ENCODE measurements at regions not wholly inside any gene's neighbourhood (a gene's known extent, or its start where the extent isn't known, plus 50 kb on each side); places are given as distances from the start of the nearest gene placed in this dataset.

DNA sequence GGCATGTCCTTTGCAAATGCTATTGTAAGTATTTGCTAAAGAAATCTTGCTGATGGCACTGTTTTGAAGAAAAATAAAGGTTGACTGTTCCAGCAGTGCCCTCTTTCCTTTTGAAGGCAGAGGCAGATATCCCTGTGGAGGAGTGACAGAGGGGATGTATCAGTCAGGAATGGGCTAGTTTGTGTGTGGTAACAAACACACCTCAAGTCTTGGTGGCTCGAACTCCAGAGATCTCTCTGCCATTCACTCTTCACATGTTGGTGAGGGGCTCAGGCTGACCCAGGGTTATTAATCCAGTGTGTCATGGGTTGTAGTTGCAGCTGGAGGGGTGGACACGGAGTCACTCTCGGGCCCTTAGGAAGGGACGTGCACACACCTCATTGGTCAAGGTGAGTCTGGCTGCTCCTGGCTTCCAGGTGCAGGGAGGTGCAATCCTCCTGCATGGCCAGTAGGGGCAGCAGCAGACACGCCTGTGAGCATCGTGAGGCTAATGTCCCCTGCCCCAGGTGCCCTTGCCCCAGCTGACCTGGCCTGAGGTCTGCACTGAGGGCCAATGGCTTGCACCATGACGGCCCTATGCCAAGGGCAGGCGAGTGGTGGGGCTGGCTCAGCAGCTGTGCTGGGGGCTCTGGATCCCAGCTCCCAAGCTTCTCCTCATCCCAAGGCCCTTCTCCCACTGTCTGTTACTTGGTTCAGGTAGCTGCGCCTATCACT is 146.5 kb downstream of the ASB1 start:
- H3K4ac ChIP-seq (ENCODE audit: low read depth, low read length), result no peak overlapping the region
- H4K8ac ChIP-seq (ENCODE audit: low read depth, low read length), result no peak overlapping the region
- H4K12ac ChIP-seq (ENCODE audit: low read depth, low read length), result no peak overlapping the region
- no peak overlapping the region for H3K14ac ChIP-seq (ENCODE audit: low read length)
- no peaks in the 10 kb centered on the region for H3K27me3 ChIP-seq (ENCODE audit: insufficient read depth, low read length)
- no peak overlapping the region for H3K9ac ChIP-seq (ENCODE audit: low read length)
- no peaks in the 10 kb centered on the region for H3K79me1 ChIP-seq (ENCODE audit: low read length)
- H2BK5ac ChIP-seq (ENCODE audit: low read depth, low read length, poor library complexity), result no peak overlapping the region
- H2AFZ ChIP-seq (ENCODE audit: insufficient read depth, low read length, poor library complexity), result no peak overlapping the region
- no peak overlapping the region for H3K18ac ChIP-seq (ENCODE audit: low read length)
- H3K27ac ChIP-seq (ENCODE audit: low read depth, low read length), result no peak overlapping the region
- no peak overlapping the region for H4K91ac ChIP-seq (ENCODE audit: low read depth, low read length)
- peak in 1 of 2 donors; percentile 49 for DNase-seq
- no peak overlapping the region for H3K23ac ChIP-seq (ENCODE audit: low read length)
- no peak overlapping the region for H3K4me3 ChIP-seq (ENCODE audit: low read depth, low read length)
- no peak overlapping the region for H2BK12ac ChIP-seq (ENCODE audit: low read length)
- H2AK5ac ChIP-seq (ENCODE audit: low read length), result no peak overlapping the region
- peaks cover 5% of the 10 kb centered on the region for H3K9me3 ChIP-seq (ENCODE audit: insufficient read depth, low read depth, low read length)
- no peaks in the 10 kb centered on the region for H3K4me1 ChIP-seq (ENCODE audit: control insufficient read depth in 1 of 2, insufficient read depth in 2 of 2, low read length in 2 of 2)
- no peaks in the 10 kb centered on the region for H3K79me2 ChIP-seq (ENCODE audit: control insufficient read depth, insufficient read depth, low read length, poor library complexity)
- H3K4me2 ChIP-seq (ENCODE audit: low read length), result no peak overlapping the region
- WGBS (ENCODE audit: extremely low coverage, insufficient coverage, insufficient read length), result no CpG with 5 or more reads among the region's 9 CpGs
- no peaks in the 10 kb centered on the region for H3K36me3 ChIP-seq (ENCODE audit: control insufficient read depth in 1 of 2, insufficient read depth in 2 of 2, low read length in 2 of 2)
- H2BK120ac ChIP-seq (ENCODE audit: insufficient read depth, low read length, poor library complexity), result no peak overlapping the region

DNA sequence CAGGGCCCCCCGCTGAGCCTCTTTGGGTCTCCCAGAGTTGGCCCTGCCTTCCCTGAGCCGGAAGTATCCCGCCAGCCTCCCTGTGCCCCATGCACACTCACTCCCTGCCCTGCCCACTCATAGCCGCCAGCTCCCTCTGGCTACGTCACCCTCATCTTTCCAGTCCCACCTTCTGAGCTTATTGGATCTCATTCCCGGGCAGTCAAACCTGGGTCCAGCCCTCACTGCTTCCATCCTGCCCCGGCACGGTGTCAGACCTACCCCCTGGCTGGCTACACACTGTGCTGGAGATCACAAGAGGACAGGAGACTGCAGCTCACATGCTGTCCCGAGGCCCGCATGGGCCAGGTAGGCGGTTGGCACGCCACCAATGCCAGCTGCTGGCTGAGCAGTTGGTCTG is 147.2 kb downstream of the ASB1 start:
- H3K4me2 ChIP-seq (ENCODE audit: low read length), result no peak overlapping the region
- H3K14ac ChIP-seq (ENCODE audit: low read length), result no peak overlapping the region
- H3K9ac ChIP-seq (ENCODE audit: low read length), result no peak overlapping the region
- H2AFZ ChIP-seq (ENCODE audit: insufficient read depth, low read length, poor library complexity), result no peak overlapping the region
- H4K8ac ChIP-seq (ENCODE audit: low read depth, low read length), result no peak overlapping the region
- H3K4me1 ChIP-seq (ENCODE audit: control insufficient read depth in 1 of 2, insufficient read depth in 2 of 2, low read length in 2 of 2), result no peaks in the 10 kb centered on the region
- H4K12ac ChIP-seq (ENCODE audit: low read depth, low read length), result no peak overlapping the region
- H3K36me3 ChIP-seq (ENCODE audit: control insufficient read depth in 1 of 2, insufficient read depth in 2 of 2, low read length in 2 of 2), result no peaks in the 10 kb centered on the region
- no peaks in the 10 kb centered on the region for H3K79me1 ChIP-seq (ENCODE audit: low read length)
- no peak overlapping the region for H3K4me3 ChIP-seq (ENCODE audit: low read depth, low read length)
- H3K27ac ChIP-seq (ENCODE audit: low read depth, low read length), result no peak overlapping the region
- H3K4ac ChIP-seq (ENCODE audit: low read depth, low read length), result no peak overlapping the region
- H3K23ac ChIP-seq (ENCODE audit: low read length), result no peak overlapping the region
- peaks cover 8% of the 10 kb centered on the region for H3K9me3 ChIP-seq (ENCODE audit: insufficient read depth, low read depth, low read length)
- WGBS (ENCODE audit: extremely low coverage, insufficient coverage, insufficient read length), result no CpG with 5 or more reads among the region's 12 CpGs
- no peak for DNase-seq
- H2BK12ac ChIP-seq (ENCODE audit: low read length), result no peak overlapping the region
- H3K27me3 ChIP-seq (ENCODE audit: insufficient read depth, low read length), result no peaks in the 10 kb centered on the region
- no peak overlapping the region for H4K91ac ChIP-seq (ENCODE audit: low read depth, low read length)
- no peak overlapping the region for H2AK5ac ChIP-seq (ENCODE audit: low read length)
- H3K18ac ChIP-seq (ENCODE audit: low read length), result no peak overlapping the region
- H2BK120ac ChIP-seq (ENCODE audit: insufficient read depth, low read length, poor library complexity), result no peak overlapping the region
- H3K79me2 ChIP-seq (ENCODE audit: control insufficient read depth, insufficient read depth, low read length, poor library complexity), result no peaks in the 10 kb centered on the region
- H2BK5ac ChIP-seq (ENCODE audit: low read depth, low read length, poor library complexity), result no peak overlapping the region

DNA sequence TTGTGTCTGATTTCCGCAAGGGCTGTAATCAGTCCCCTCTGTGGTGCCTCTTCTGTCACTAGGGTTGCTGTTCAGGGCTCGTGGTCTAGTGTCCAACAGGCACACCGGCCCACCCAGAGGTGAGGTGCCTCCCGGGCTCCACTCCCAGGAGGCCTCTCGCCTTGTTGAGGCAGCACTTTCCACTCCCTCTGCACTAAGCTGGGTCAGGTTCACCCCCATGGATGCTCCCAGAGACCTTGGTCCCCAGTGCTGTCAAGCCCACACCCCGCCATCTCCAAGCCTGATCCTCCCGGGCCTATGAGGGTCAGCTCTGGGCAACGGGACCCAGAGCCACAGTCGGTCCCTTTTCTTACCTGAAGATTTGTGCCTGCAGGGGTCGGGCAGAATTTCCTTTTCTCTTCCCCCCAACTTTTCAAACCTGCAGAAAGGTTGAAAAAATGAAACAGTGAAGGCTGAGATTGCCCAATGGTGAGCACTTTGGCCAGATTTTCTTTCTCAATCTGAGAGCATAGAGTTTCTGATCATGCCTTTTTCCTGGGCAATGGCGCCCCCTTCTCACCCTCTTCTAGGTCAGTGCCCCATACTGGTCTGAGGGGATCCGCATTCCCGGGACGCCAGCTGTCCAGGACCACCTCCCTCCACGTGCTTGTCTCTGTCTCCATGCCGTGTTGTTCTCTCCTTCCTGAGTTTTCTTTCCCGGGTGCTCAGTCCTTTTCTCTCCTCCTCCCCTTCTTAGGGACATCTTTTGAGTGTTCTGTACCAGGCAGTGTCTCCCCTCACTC is 148.0 kb downstream of the ASB1 start:
- H4K8ac ChIP-seq (ENCODE audit: low read depth, low read length), result no peak overlapping the region
- H3K36me3 ChIP-seq (ENCODE audit: control insufficient read depth in 1 of 2, insufficient read depth in 2 of 2, low read length in 2 of 2), result no peaks in the 10 kb centered on the region
- no peak overlapping the region for H2AFZ ChIP-seq (ENCODE audit: insufficient read depth, low read length, poor library complexity)
- no peak overlapping the region for H3K27ac ChIP-seq (ENCODE audit: low read depth, low read length)
- no peak overlapping the region for H3K4me3 ChIP-seq (ENCODE audit: low read depth, low read length)
- H3K9me3 ChIP-seq (ENCODE audit: insufficient read depth, low read depth, low read length), result peaks cover 8% of the 10 kb centered on the region
- no peaks in the 10 kb centered on the region for H3K4me1 ChIP-seq (ENCODE audit: control insufficient read depth in 1 of 2, insufficient read depth in 2 of 2, low read length in 2 of 2)
- WGBS (ENCODE audit: extremely low coverage, insufficient coverage, insufficient read length), result no CpG with 5 or more reads among the region's 17 CpGs
- no peak overlapping the region for H3K14ac ChIP-seq (ENCODE audit: low read length)
- H3K79me2 ChIP-seq (ENCODE audit: control insufficient read depth, insufficient read depth, low read length, poor library complexity), result no peaks in the 10 kb centered on the region
- H3K4me2 ChIP-seq (ENCODE audit: low read length), result no peak overlapping the region
- H2BK12ac ChIP-seq (ENCODE audit: low read length), result no peak overlapping the region
- H3K4ac ChIP-seq (ENCODE audit: low read depth, low read length), result no peak overlapping the region
- no peak overlapping the region for H3K9ac ChIP-seq (ENCODE audit: low read length)
- DNase-seq, result no peak
- H3K27me3 ChIP-seq (ENCODE audit: insufficient read depth, low read length), result no peaks in the 10 kb centered on the region
- H2BK120ac ChIP-seq (ENCODE audit: insufficient read depth, low read length, poor library complexity), result no peak overlapping the region
- no peaks in the 10 kb centered on the region for H3K79me1 ChIP-seq (ENCODE audit: low read length)
- H4K91ac ChIP-seq (ENCODE audit: low read depth, low read length), result no peak overlapping the region
- no peak overlapping the region for H3K23ac ChIP-seq (ENCODE audit: low read length)
- H2AK5ac ChIP-seq (ENCODE audit: low read length), result no peak overlapping the region
- H2BK5ac ChIP-seq (ENCODE audit: low read depth, low read length, poor library complexity), result no peak overlapping the region
- no peak overlapping the region for H4K12ac ChIP-seq (ENCODE audit: low read depth, low read length)
- no peak overlapping the region for H3K18ac ChIP-seq (ENCODE audit: low read length)

DNA sequence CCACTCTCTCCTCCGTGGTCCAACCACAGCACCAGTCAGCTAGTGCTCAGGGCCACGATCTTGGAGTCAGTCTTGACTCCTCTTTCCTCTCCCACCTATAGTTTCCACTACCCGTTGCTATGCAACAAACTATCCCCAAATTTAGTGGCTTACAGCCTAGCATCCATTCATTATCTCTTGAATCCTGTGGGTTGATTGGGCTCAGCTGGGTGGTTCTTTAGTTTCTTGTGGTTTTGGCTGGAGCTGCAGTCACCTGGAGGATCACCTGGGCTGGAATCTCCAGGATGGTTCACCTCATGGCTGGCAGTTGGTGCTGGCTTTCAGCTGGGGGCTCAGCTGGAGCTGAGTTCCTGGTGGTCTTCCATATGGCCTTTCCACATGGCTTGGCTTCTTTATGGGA is 149.9 kb downstream of the ASB1 start:
- H2AK5ac ChIP-seq (ENCODE audit: low read length), result no peak overlapping the region
- peaks cover 7% of the 10 kb centered on the region for H3K9me3 ChIP-seq (ENCODE audit: insufficient read depth, low read depth, low read length)

More for the DNA sequence above, 149.9 kb downstream of the ASB1 start:
- H2BK5ac ChIP-seq (ENCODE audit: low read depth, low read length, poor library complexity), result no peak overlapping the region
- H3K4me3 ChIP-seq (ENCODE audit: low read depth, low read length), result no peak overlapping the region
- no peaks in the 10 kb centered on the region for H3K27me3 ChIP-seq (ENCODE audit: insufficient read depth, low read length)
- H2BK12ac ChIP-seq (ENCODE audit: low read length), result no peak overlapping the region
- H3K4ac ChIP-seq (ENCODE audit: low read depth, low read length), result no peak overlapping the region
- H3K79me1 ChIP-seq (ENCODE audit: low read length), result no peaks in the 10 kb centered on the region
- H2AFZ ChIP-seq (ENCODE audit: insufficient read depth, low read length, poor library complexity), result no peak overlapping the region
- H3K4me1 ChIP-seq (ENCODE audit: control insufficient read depth in 1 of 2, insufficient read depth in 2 of 2, low read length in 2 of 2), result no peaks in the 10 kb centered on the region
- H3K4me2 ChIP-seq (ENCODE audit: low read length), result no peak overlapping the region
- H3K23ac ChIP-seq (ENCODE audit: low read length), result no peak overlapping the region
- no peak overlapping the region for H3K9ac ChIP-seq (ENCODE audit: low read length)
- no peak overlapping the region for H3K14ac ChIP-seq (ENCODE audit: low read length)
- no peak overlapping the region for H3K18ac ChIP-seq (ENCODE audit: low read length)
- H3K36me3 ChIP-seq (ENCODE audit: control insufficient read depth in 1 of 2, insufficient read depth in 2 of 2, low read length in 2 of 2), result no peaks in the 10 kb centered on the region
- no peak overlapping the region for H4K12ac ChIP-seq (ENCODE audit: low read depth, low read length)
- no peak overlapping the region for H3K27ac ChIP-seq (ENCODE audit: low read depth, low read length)
- DNase-seq, result no peak
- H4K91ac ChIP-seq (ENCODE audit: low read depth, low read length), result no peak overlapping the region
- H3K79me2 ChIP-seq (ENCODE audit: control insufficient read depth, insufficient read depth, low read length, poor library complexity), result no peaks in the 10 kb centered on the region
- WGBS (ENCODE audit: extremely low coverage, insufficient coverage, insufficient read length), result no CpG with 5 or more reads among the region's 3 CpGs
- no peak overlapping the region for H4K8ac ChIP-seq (ENCODE audit: low read depth, low read length)
- no peak overlapping the region for H2BK120ac ChIP-seq (ENCODE audit: insufficient read depth, low read length, poor library complexity)

All from trophoblast cell (in vitro differentiated cells and primary cell).